ENCODE measurements at regions not wholly inside any gene's neighbourhood (a gene's known extent, or its start where the extent isn't known, plus 50 kb on each side); places are given as distances from the start of the nearest gene placed in this dataset.
"Not testable (repeated sequence)": the region's sequence is repeated elsewhere in the genome, so short reads cannot be mapped to it uniquely, and the experiment has no call there.

GRCh38 chrX:144716187-144716586 is 531.1 kb upstream of the SPANXN1 start:
- DNase-seq = no peak
- H3K27me3 ChIP-seq (replicated peaks in 2 of 5; ENCODE audit: control insufficient read depth in 4 of 5, insufficient read depth in 5 of 5, low read length in 4 of 5) = no peaks in the 10 kb centered on the region
- no peaks in the 10 kb centered on the region for H3K36me3 ChIP-seq (ENCODE audit: control insufficient read depth in 4 of 4, insufficient read depth in 4 of 4, low read length in 3 of 4)
- no peaks in the 10 kb centered on the region for H3K9me3 ChIP-seq (ENCODE audit: control extremely low read depth in 1 of 5, control insufficient read depth in 4 of 5, insufficient read depth in 2 of 5, low read depth in 1 of 5, low read length in 4 of 5)
- ChIA-PET POLR2A (no interaction called here), CTCF (no interaction called here)
- 84% methylated on average over 3 of the region's 4 CpGs for WGBS (ENCODE audit: insufficient coverage)
- H3K27ac ChIP-seq (ENCODE audit: insufficient read depth in 1 of 2, low read depth in 1 of 2, low read length in 2 of 2, poor library complexity in 1 of 2, severe bottlenecking in 2 of 2) = no peak overlapping the region
- H3K4me1 ChIP-seq (ENCODE audit: control extremely low read depth in 1 of 4, control insufficient read depth in 4 of 4, insufficient read depth in 4 of 4, low read length in 3 of 4) = no peaks in the 10 kb centered on the region
- H3K4me3 ChIP-seq (ENCODE audit: control insufficient read depth in 1 of 7, extremely low read depth in 1 of 7, insufficient read depth in 4 of 7, low read depth in 2 of 7, low read length in 6 of 7) = no peak overlapping the region

- no peak overlapping the region for H3K4me3 ChIP-seq (ENCODE audit: control insufficient read depth in 1 of 7, extremely low read depth in 1 of 7, insufficient read depth in 4 of 7, low read depth in 2 of 7, low read length in 6 of 7)
- H3K27ac ChIP-seq (ENCODE audit: insufficient read depth in 1 of 2, low read depth in 1 of 2, low read length in 2 of 2, poor library complexity in 1 of 2, severe bottlenecking in 2 of 2) = no peak overlapping the region
- no peaks in the 10 kb centered on the region for H3K9me3 ChIP-seq (ENCODE audit: control extremely low read depth in 1 of 5, control insufficient read depth in 4 of 5, insufficient read depth in 2 of 5, low read depth in 1 of 5, low read length in 4 of 5)
- H3K36me3 ChIP-seq (ENCODE audit: control insufficient read depth in 4 of 4, insufficient read depth in 4 of 4, low read length in 3 of 4) = no peaks in the 10 kb centered on the region
- no peaks in the 10 kb centered on the region for H3K27me3 ChIP-seq (replicated peaks in 2 of 5; ENCODE audit: control insufficient read depth in 4 of 5, insufficient read depth in 5 of 5, low read length in 4 of 5)
- ChIA-PET POLR2A (no interaction called here), CTCF (no interaction called here)
- no peaks in the 10 kb centered on the region for H3K4me1 ChIP-seq (ENCODE audit: control extremely low read depth in 1 of 4, control insufficient read depth in 4 of 4, insufficient read depth in 4 of 4, low read length in 3 of 4)
- no peak for DNase-seq
- WGBS (ENCODE audit: insufficient coverage) = 71% methylated on average over 1 of the region's 1 CpG
Measured at GRCh38 chrX:144717682-144718081, 529.6 kb upstream of the SPANXN1 start.

- no peaks in the 10 kb centered on the region for H3K4me1 ChIP-seq (ENCODE audit: control extremely low read depth in 1 of 4, control insufficient read depth in 4 of 4, insufficient read depth in 4 of 4, low read length in 3 of 4)
- H3K36me3 ChIP-seq (ENCODE audit: control insufficient read depth in 4 of 4, insufficient read depth in 4 of 4, low read length in 3 of 4) = no peaks in the 10 kb centered on the region
- 43% methylated on average over 5 of the region's 6 CpGs for WGBS (ENCODE audit: insufficient coverage)
- H3K27ac ChIP-seq (ENCODE audit: insufficient read depth in 1 of 2, low read depth in 1 of 2, low read length in 2 of 2, poor library complexity in 1 of 2, severe bottlenecking in 2 of 2) = no peak overlapping the region
- DNase-seq = no peak
- no peak overlapping the region for H3K4me3 ChIP-seq (ENCODE audit: control insufficient read depth in 1 of 7, extremely low read depth in 1 of 7, insufficient read depth in 4 of 7, low read depth in 2 of 7, low read length in 6 of 7)
- ChIA-PET CTCF (no interaction called here), POLR2A (no interaction called here)
- no peaks in the 10 kb centered on the region for H3K9me3 ChIP-seq (ENCODE audit: control extremely low read depth in 1 of 5, control insufficient read depth in 4 of 5, insufficient read depth in 2 of 5, low read depth in 1 of 5, low read length in 4 of 5)
- H3K27me3 ChIP-seq (replicated peaks in 2 of 5; ENCODE audit: control insufficient read depth in 4 of 5, insufficient read depth in 5 of 5, low read length in 4 of 5) = no peaks in the 10 kb centered on the region
Measured at GRCh38 chrX:144722307-144722706, 525.0 kb upstream of the SPANXN1 start.

GRCh38 chrX:144730471-144730870 is 516.8 kb upstream of the SPANXN1 start:
- ChIA-PET POLR2A (no interaction called here), CTCF (no interaction called here)
- Histone ChIP-seq H3K36me3 (ENCODE audit: control insufficient read depth in 4 of 4, insufficient read depth in 4 of 4, low read length in 3 of 4) (no peaks in the 10 kb centered on the region), H3K9me3 (ENCODE audit: control extremely low read depth in 1 of 5, control insufficient read depth in 4 of 5, insufficient read depth in 2 of 5, low read depth in 1 of 5, low read length in 4 of 5) (no peaks in the 10 kb centered on the region), H3K27me3 (replicated peaks in 2 of 5; ENCODE audit: control insufficient read depth in 4 of 5, insufficient read depth in 5 of 5, low read length in 4 of 5) (no peaks in the 10 kb centered on the region), H3K4me1 (ENCODE audit: control extremely low read depth in 1 of 4, control insufficient read depth in 4 of 4, insufficient read depth in 4 of 4, low read length in 3 of 4) (no peaks in the 10 kb centered on the region), H3K27ac (ENCODE audit: insufficient read depth in 1 of 2, low read depth in 1 of 2, low read length in 2 of 2, poor library complexity in 1 of 2, severe bottlenecking in 2 of 2) (no peak overlapping the region), H3K4me3 (ENCODE audit: control insufficient read depth in 1 of 7, extremely low read depth in 1 of 7, insufficient read depth in 4 of 7, low read depth in 2 of 7, low read length in 6 of 7) (no peak overlapping the region)
- no CpG with 5 or more reads among the region's 2 CpGs for WGBS (ENCODE audit: insufficient coverage)
- DNase-seq = no peak

GRCh38 chrX:144732588-144732987 is 514.7 kb upstream of the SPANXN1 start:
- no peaks in the 10 kb centered on the region for H3K9me3 ChIP-seq (ENCODE audit: control extremely low read depth in 1 of 5, control insufficient read depth in 4 of 5, insufficient read depth in 2 of 5, low read depth in 1 of 5, low read length in 4 of 5)
- H3K4me3 ChIP-seq (ENCODE audit: control insufficient read depth in 1 of 7, extremely low read depth in 1 of 7, insufficient read depth in 4 of 7, low read depth in 2 of 7, low read length in 6 of 7) = no peak overlapping the region
- WGBS (ENCODE audit: insufficient coverage) = 86% methylated on average over 4 of the region's 4 CpGs
- ChIA-PET POLR2A (no interaction called here), CTCF (no interaction called here)
- no peaks in the 10 kb centered on the region for H3K36me3 ChIP-seq (ENCODE audit: control insufficient read depth in 4 of 4, insufficient read depth in 4 of 4, low read length in 3 of 4)
- H3K27ac ChIP-seq (ENCODE audit: insufficient read depth in 1 of 2, low read depth in 1 of 2, low read length in 2 of 2, poor library complexity in 1 of 2, severe bottlenecking in 2 of 2) = no peak overlapping the region
- no peaks in the 10 kb centered on the region for H3K27me3 ChIP-seq (replicated peaks in 2 of 5; ENCODE audit: control insufficient read depth in 4 of 5, insufficient read depth in 5 of 5, low read length in 4 of 5)
- no peak for DNase-seq
- no peaks in the 10 kb centered on the region for H3K4me1 ChIP-seq (ENCODE audit: control extremely low read depth in 1 of 4, control insufficient read depth in 4 of 4, insufficient read depth in 4 of 4, low read length in 3 of 4)

GRCh38 chrX:144738246-144738645 is 509.1 kb upstream of the SPANXN1 start:
- Histone ChIP-seq H3K4me3 (ENCODE audit: control insufficient read depth in 1 of 7, extremely low read depth in 1 of 7, insufficient read depth in 4 of 7, low read depth in 2 of 7, low read length in 6 of 7) (no peak overlapping the region), H3K36me3 (ENCODE audit: control insufficient read depth in 4 of 4, insufficient read depth in 4 of 4, low read length in 3 of 4) (no peaks in the 10 kb centered on the region), H3K27me3 (replicated peaks in 2 of 5; ENCODE audit: control insufficient read depth in 4 of 5, insufficient read depth in 5 of 5, low read length in 4 of 5) (no peaks in the 10 kb centered on the region), H3K4me1 (ENCODE audit: control extremely low read depth in 1 of 4, control insufficient read depth in 4 of 4, insufficient read depth in 4 of 4, low read length in 3 of 4) (no peaks in the 10 kb centered on the region), H3K27ac (ENCODE audit: insufficient read depth in 1 of 2, low read depth in 1 of 2, low read length in 2 of 2, poor library complexity in 1 of 2, severe bottlenecking in 2 of 2) (no peak overlapping the region), H3K9me3 (ENCODE audit: control extremely low read depth in 1 of 5, control insufficient read depth in 4 of 5, insufficient read depth in 2 of 5, low read depth in 1 of 5, low read length in 4 of 5) (no peaks in the 10 kb centered on the region)
- ChIA-PET CTCF (no interaction called here), POLR2A (no interaction called here)
- no peak for DNase-seq
- WGBS (ENCODE audit: insufficient coverage) = 100% methylated on average over 1 of the region's 2 CpGs

GRCh38 chrX:144768540-144768939 is 478.8 kb upstream of the SPANXN1 start:
- H3K36me3 ChIP-seq (ENCODE audit: control insufficient read depth in 4 of 4, insufficient read depth in 4 of 4, low read length in 3 of 4) = no peaks in the 10 kb centered on the region
- H3K27me3 ChIP-seq (replicated peaks in 2 of 5; ENCODE audit: control insufficient read depth in 4 of 5, insufficient read depth in 5 of 5, low read length in 4 of 5) = no peaks in the 10 kb centered on the region
- ChIA-PET POLR2A (no interaction called here), CTCF (no interaction called here)
- no peak for DNase-seq
- H3K27ac ChIP-seq (ENCODE audit: insufficient read depth in 1 of 2, low read depth in 1 of 2, low read length in 2 of 2, poor library complexity in 1 of 2, severe bottlenecking in 2 of 2) = no peak overlapping the region
- H3K4me3 ChIP-seq (ENCODE audit: control insufficient read depth in 1 of 7, extremely low read depth in 1 of 7, insufficient read depth in 4 of 7, low read depth in 2 of 7, low read length in 6 of 7) = no peak overlapping the region
- no peaks in the 10 kb centered on the region for H3K4me1 ChIP-seq (ENCODE audit: control extremely low read depth in 1 of 4, control insufficient read depth in 4 of 4, insufficient read depth in 4 of 4, low read length in 3 of 4)
- no peaks in the 10 kb centered on the region for H3K9me3 ChIP-seq (ENCODE audit: control extremely low read depth in 1 of 5, control insufficient read depth in 4 of 5, insufficient read depth in 2 of 5, low read depth in 1 of 5, low read length in 4 of 5)

GRCh38 chrX:144783528-144783927 is 463.8 kb upstream of the SPANXN1 start:
- H3K4me3 ChIP-seq (ENCODE audit: control insufficient read depth in 1 of 7, extremely low read depth in 1 of 7, insufficient read depth in 4 of 7, low read depth in 2 of 7, low read length in 6 of 7); CTCF ChIA-PET; H3K4me1 ChIP-seq (ENCODE audit: control extremely low read depth in 1 of 4, control insufficient read depth in 4 of 4, insufficient read depth in 4 of 4, low read length in 3 of 4); H3K9me3 ChIP-seq (ENCODE audit: control extremely low read depth in 1 of 5, control insufficient read depth in 4 of 5, insufficient read depth in 2 of 5, low read depth in 1 of 5, low read length in 4 of 5); H3K27ac ChIP-seq (ENCODE audit: insufficient read depth in 1 of 2, low read depth in 1 of 2, low read length in 2 of 2, poor library complexity in 1 of 2, severe bottlenecking in 2 of 2); DNase-seq; H3K36me3 ChIP-seq (ENCODE audit: control insufficient read depth in 4 of 4, insufficient read depth in 4 of 4, low read length in 3 of 4); POLR2A ChIA-PET; H3K27me3 ChIP-seq (replicated peaks in 2 of 5; ENCODE audit: control insufficient read depth in 4 of 5, insufficient read depth in 5 of 5, low read length in 4 of 5): not testable (repeated sequence)
- 92% methylated on average over 8 of the region's 19 CpGs for WGBS (ENCODE audit: insufficient coverage)
